ENCODE measurements at regions not wholly inside any gene's neighbourhood (a gene's known extent, or its start where the extent isn't known, plus 50 kb on each side); places are given as distances from the start of the nearest gene placed in this dataset.

DNA sequence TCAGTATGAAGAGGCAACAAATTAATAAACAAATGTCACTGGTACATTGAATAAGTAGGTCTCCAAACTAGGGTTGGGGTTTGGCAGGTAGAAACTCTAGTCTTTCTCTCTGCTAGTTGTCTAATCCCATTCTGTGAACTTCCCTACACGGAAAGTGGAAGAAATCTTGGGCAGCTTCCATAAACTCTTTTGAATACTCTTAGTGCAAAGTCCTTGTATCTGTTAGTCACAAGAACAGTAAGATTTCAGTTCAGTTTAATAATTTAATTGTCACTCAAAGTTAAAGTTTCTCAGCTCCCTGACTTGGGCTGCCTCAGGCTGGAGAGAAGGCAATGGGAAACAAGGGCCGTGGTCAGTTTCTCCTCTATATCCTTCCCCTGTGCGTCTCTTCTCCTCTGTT lies 135.4 kb upstream of the MDM1 start:
- no peak for TF ChIP-seq YY1 (IDR thresholded peaks at IDR 0.05; ENCODE audit: insufficient read depth, insufficient read length)
- TF ChIP-seq SUZ12 (IDR thresholded peaks at IDR 0.05; ENCODE audit: extremely low read depth, insufficient read depth, insufficient read length), result no peak
- no peak for TF ChIP-seq ZNF274 (IDR thresholded peaks at IDR 0.05; ENCODE audit: low read depth, low read length)
